Caco-2 (cell line): ENCODE measurements at regions not wholly inside any gene's neighbourhood (a gene's known extent, or its start where the extent isn't known, plus 50 kb on each side); places are given as distances from the start of the nearest gene placed in this dataset.

Experiments used
- BruUV-seq: library from RNA; stranded (reverse); fragments of 400-500 nt; replicated peaks from 2 replicates; lab custom pipeline; 2021; lab: Mats Ljungman, UMichigan
- CTCF ChIA-PET: fragments of 300-600 bp; sonication (Branson Sonifier 250); formaldehyde crosslinking; loops from one replicate; lab custom pipeline; 2022; ENCODE audit warnings: antibody characterized with exemption; lab: Charles Lee
- POLR2A ChIA-PET: fragments of 300-600 bp; sonication (Branson Sonifier 250); formaldehyde crosslinking; loops from one replicate; lab custom pipeline; 2022; ENCODE audit warnings: antibody characterized with exemption; lab: Charles Lee
- DNase-seq, 2 experiments: peaks; one replicate each; pipeline versions ENCODE4 v3.0.0 to v3.0.0-alpha.2; 2020 to 2022
- H3K27me3 ChIP-seq: replicated peaks from 2 replicates; pipeline ENCODE4 v1.6.0; 2011; ENCODE audit warnings: low read length; ENCODE audit not compliant: control insufficient read depth, insufficient read depth
- H3K36me3 ChIP-seq: 2 replicates; pipeline ENCODE4 v1.5.1; 2011; ENCODE audit warnings: low read length; ENCODE audit not compliant: control insufficient read depth, insufficient read depth
- H3K4me1 ChIP-seq: fragments of 250-450 bp; sonication (Bioruptor Pico); 2 replicates; pipeline ENCODE4 v1.5.1; 2020; ENCODE audit warnings: mild to moderate bottlenecking
- H3K4me3 ChIP-seq: 2 replicates; pipeline ENCODE4 v1.5.1; 2011; ENCODE audit warnings: low read depth, mild to moderate bottlenecking, control low read depth, low read length
- H3K9me3 ChIP-seq: fragments of 250-450 bp; sonication (Bioruptor Pico); 2 replicates; pipeline ENCODE4 v1.5.1; 2020; ENCODE audit warnings: mild to moderate bottlenecking, moderate library complexity
- H3K27ac Mint-ChIP-seq: one replicate; pipeline ENCODE4 v1.8.0; 2022; ENCODE audit warnings: mixed read lengths; ENCODE audit not compliant: unreplicated experiment
- H3K27me3 Mint-ChIP-seq: one replicate; pipeline ENCODE4 v1.8.0; 2022; ENCODE audit warnings: mixed read lengths; ENCODE audit not compliant: insufficient read depth, unreplicated experiment
- H3K36me3 Mint-ChIP-seq: one replicate; pipeline ENCODE4 v1.8.0; 2022; ENCODE audit warnings: mild to moderate bottlenecking, mixed read lengths; ENCODE audit not compliant: insufficient read depth, unreplicated experiment
- H3K4me1 Mint-ChIP-seq: one replicate; pipeline ENCODE4 v1.8.0; 2022; ENCODE audit warnings: low read depth, mixed read lengths; ENCODE audit not compliant: unreplicated experiment
- H3K4me3 Mint-ChIP-seq: one replicate; pipeline ENCODE4 v1.8.0; 2022; ENCODE audit warnings: mild to moderate bottlenecking, moderate library complexity, mixed read lengths; ENCODE audit not compliant: unreplicated experiment
- H3K9me3 Mint-ChIP-seq: one replicate; pipeline ENCODE4 v1.8.0; 2022; ENCODE audit warnings: mixed read lengths; ENCODE audit not compliant: unreplicated experiment
- CTCF ChIP-seq, 2 experiments: fragments of 200-600 bp in 1 of 2; IDR thresholded peaks; 1 replicate in 1 of 2; 2 replicates in 1 of 2; pipeline versions ENCODE4 v1.5.1 to v1.8.0; 2011 to 2022; ENCODE audit warnings: antibody characterized with exemption in 1 of 2, control low read depth in 1 of 2, inconsistent platforms in 1 of 2, low read depth in 1 of 2, low read length in 1 of 2, mild to moderate bottlenecking in 1 of 2, moderate library complexity in 1 of 2; ENCODE audit not compliant: insufficient read depth in 1 of 2, severe bottlenecking in 1 of 2, unreplicated experiment in 1 of 2
- intact Hi-C: fragments of 100-400 bp; cut with micrococcal nuclease; formaldehyde crosslinking; loops from one replicate; pipeline ENCODE4 v1.10.0; 2022; ENCODE audit not compliant: unreplicated experiment

- no peak overlapping the region for H3K4me3 Mint-ChIP-seq
- no peak for TF ChIP-seq CTCF (IDR thresholded peaks at IDR 0.05; ENCODE audit: insufficient read depth in 1 of 2, low read depth in 1 of 2, low read length in 1 of 2, severe bottlenecking in 1 of 2, unreplicated experiment in 1 of 2)
- BruUV-seq, result no TSS peak
- H3K4me1 Mint-ChIP-seq, result no peaks in the 10 kb centered on the region
- POLR2A ChIA-PET, result no interaction called here
- H3K9me3 Mint-ChIP-seq, result no peaks in the 10 kb centered on the region
- H3K4me3 ChIP-seq, result no peak overlapping the region
- DNase-seq, result no peak
- H3K9me3 ChIP-seq, result no peaks in the 10 kb centered on the region
- CTCF ChIA-PET, result no interaction called here
- H3K36me3 Mint-ChIP-seq, result no peaks in the 10 kb centered on the region
- H3K27me3 Mint-ChIP-seq, result no peaks in the 10 kb centered on the region
- H3K27me3 ChIP-seq, result no peaks in the 10 kb centered on the region
- intact Hi-C loops, result no loop called here
- H3K27ac Mint-ChIP-seq, result no peak overlapping the region
- H3K36me3 ChIP-seq, result no peaks in the 10 kb centered on the region
- H3K4me1 ChIP-seq, result no peaks in the 10 kb centered on the region
Measured at GRCh38 chr6:81085431-81085790, 667.1 kb downstream of the TENT5A start.

GRCh38 chr6:81084776-81085430 is 667.6 kb downstream of the TENT5A start:
- Histone ChIP-seq H3K4me3 (no peak overlapping the region), H3K9me3 (no peaks in the 10 kb centered on the region), H3K36me3 (no peaks in the 10 kb centered on the region), H3K27me3 (no peaks in the 10 kb centered on the region), H3K4me1 (no peaks in the 10 kb centered on the region)
- Mint-ChIP-seq H3K27me3 (no peaks in the 10 kb centered on the region), H3K9me3 (no peaks in the 10 kb centered on the region), H3K27ac (no peak overlapping the region), H3K4me1 (no peaks in the 10 kb centered on the region), H3K36me3 (no peaks in the 10 kb centered on the region), H3K4me3 (no peak overlapping the region)
- BruUV-seq, result no TSS peak
- CTCF ChIA-PET, result no interaction called here
- DNase-seq, result no peak
- POLR2A ChIA-PET, result no interaction called here
- TF ChIP-seq CTCF (IDR thresholded peaks at IDR 0.05; ENCODE audit: insufficient read depth in 1 of 2, low read depth in 1 of 2, low read length in 1 of 2, severe bottlenecking in 1 of 2, unreplicated experiment in 1 of 2), result no peak
- intact Hi-C loops, result no loop called here

- Mint-ChIP-seq H3K4me1 (no peaks in the 10 kb centered on the region), H3K4me3 (no peak overlapping the region), H3K27me3 (no peaks in the 10 kb centered on the region), H3K27ac (no peak overlapping the region), H3K9me3 (no peaks in the 10 kb centered on the region), H3K36me3 (no peaks in the 10 kb centered on the region)
- no TSS peak for BruUV-seq
- intact Hi-C loops, result loop anchor here (1.0 kb wide), 1 partner anchor 471 kb away; no protein-coding TSS in a partner anchor
- ChIA-PET POLR2A (no interaction called here), CTCF (interaction anchor here (0.6 kb wide), 1 partner anchor 864 kb away, joined by 4 read pairs; no protein-coding TSS in a partner anchor)
- peak in 1 of 2 experiments; percentile 5 for DNase-seq
- H3K27me3 ChIP-seq, result no peaks in the 10 kb centered on the region
- H3K4me1 ChIP-seq, result no peaks in the 10 kb centered on the region
- peak; percentile 57 to 64 for TF ChIP-seq CTCF (IDR thresholded peaks at IDR 0.05; ENCODE audit: insufficient read depth in 1 of 2, low read depth in 1 of 2, low read length in 1 of 2, severe bottlenecking in 1 of 2, unreplicated experiment in 1 of 2)
- no peak overlapping the region for H3K4me3 ChIP-seq
- H3K9me3 ChIP-seq, result no peaks in the 10 kb centered on the region
- no peaks in the 10 kb centered on the region for H3K36me3 ChIP-seq
Measured at GRCh38 chr6:81075974-81076373, 676.5 kb downstream of the TENT5A start.
